Loucy (cell line): ENCODE measurements at regions not wholly inside any gene's neighbourhood (a gene's known extent, or its start where the extent isn't known, plus 50 kb on each side); places are given as distances from the start of the nearest gene placed in this dataset.

Source experiments
- H2AFZ ChIP-seq: fragments of 200-600 bp; sonication (generic); 2 replicates; pipeline ENCODE4 v1.6.0; 2016; ENCODE audit warnings: antibody characterized with exemption, mild to moderate bottlenecking, low read length, moderate library complexity
- H3F3A ChIP-seq: fragments of 200-600 bp; 2 replicates; pipeline ENCODE4 v1.6.0; 2016; ENCODE audit warnings: antibody characterized with exemption, low read depth, mild to moderate bottlenecking
- H3K27me3 ChIP-seq: fragments of 200-600 bp; sonication (generic); 2 replicates; pipeline ENCODE4 v1.6.1; 2014; ENCODE audit warnings: low read length, mild to moderate bottlenecking; ENCODE audit not compliant: insufficient read depth, poor library complexity, severe bottlenecking
- H3K36me3 ChIP-seq: fragments of 200-600 bp; sonication (generic); 2 replicates; pipeline ENCODE4 v1.6.1; 2016; ENCODE audit warnings: low read length; ENCODE audit not compliant: insufficient read depth
- H3K4me1 ChIP-seq: fragments of 200-600 bp; sonication (generic); 2 replicates; pipeline ENCODE4 v1.5.1; 2014; ENCODE audit warnings: low read length, mild to moderate bottlenecking; ENCODE audit not compliant: insufficient read depth, poor library complexity, severe bottlenecking
- H3K4me2 ChIP-seq: fragments of 200-600 bp; sonication (generic); 2 replicates; pipeline ENCODE4 v1.6.0; 2014; ENCODE audit warnings: antibody characterized with exemption, low read length, low read depth, mild to moderate bottlenecking; ENCODE audit not compliant: poor library complexity, severe bottlenecking
- H3K4me3 ChIP-seq: fragments of 200-600 bp; sonication (generic); 2 replicates; pipeline ENCODE4 v1.5.1; 2014; ENCODE audit warnings: low read length, mild to moderate bottlenecking, mixed read lengths; ENCODE audit not compliant: poor library complexity, severe bottlenecking
- H3K79me2 ChIP-seq: fragments of 200-600 bp; sonication (generic); 2 replicates; pipeline ENCODE4 v1.6.1; 2014; ENCODE audit warnings: low read length; ENCODE audit not compliant: insufficient read depth
- H3K9ac ChIP-seq: fragments of 200-600 bp; sonication (generic); 2 replicates; pipeline ENCODE4 v1.6.0; 2014; ENCODE audit warnings: mild to moderate bottlenecking, low read depth, low read length, moderate library complexity; ENCODE audit not compliant: poor library complexity, severe bottlenecking
- H3K9me2 ChIP-seq: fragments of 200-600 bp; sonication (generic); replicated peaks from 2 replicates; pipeline ENCODE4 v1.6.1; 2016; ENCODE audit warnings: low read depth, low read length, mixed read lengths
- H3K9me3 ChIP-seq: fragments of 200-600 bp; sonication (generic); 2 replicates; pipeline ENCODE4 v1.6.1; 2014; ENCODE audit warnings: mild to moderate bottlenecking, antibody characterized with exemption, low read length, low read depth; ENCODE audit not compliant: insufficient read depth
- H4K20me1 ChIP-seq: fragments of 200-600 bp; sonication (generic); 2 replicates; pipeline ENCODE4 v1.6.0; 2014; ENCODE audit warnings: antibody characterized with exemption, low read length, mild to moderate bottlenecking; ENCODE audit not compliant: insufficient read depth, poor library complexity, severe bottlenecking
- CTCF ChIP-seq: fragments of 200-600 bp; sonication (generic); conservative IDR thresholded peaks from 2 replicates; pipeline ENCODE4 v1.5.1; 2014; ENCODE audit warnings: mild to moderate bottlenecking, antibody characterized with exemption, low read length
- EZH2phosphoT487 ChIP-seq: fragments of 200-600 bp; IDR thresholded peaks from 2 replicates; pipeline ENCODE4 v1.6.1; 2018; ENCODE audit warnings: antibody characterized with exemption, mild to moderate bottlenecking, moderate library complexity, borderline replicate concordance

GRCh38 chr1:163670989-163671757 is 349.4 kb downstream of the NUF2 start:
- H2AFZ ChIP-seq = no peak overlapping the region
- no peaks in the 10 kb centered on the region for H3K36me3 ChIP-seq
- H3K9ac ChIP-seq = no peak overlapping the region
- H3K79me2 ChIP-seq = no peaks in the 10 kb centered on the region
- no peaks in the 10 kb centered on the region for H4K20me1 ChIP-seq
- H3F3A ChIP-seq = no peaks in the 10 kb centered on the region
- no peaks in the 10 kb centered on the region for H3K27me3 ChIP-seq
- H3K4me3 ChIP-seq = no peak overlapping the region
- TF ChIP-seq CTCF (no peak), EZH2phosphoT487 (no peak)
- H3K9me3 ChIP-seq = no peaks in the 10 kb centered on the region
- H3K9me2 ChIP-seq = no peaks in the 10 kb centered on the region
- no peaks in the 10 kb centered on the region for H3K4me1 ChIP-seq
- no peak overlapping the region for H3K4me2 ChIP-seq

- Histone ChIP-seq H3K9ac (no peak overlapping the region), H3K4me1 (no peaks in the 10 kb centered on the region), H4K20me1 (no peaks in the 10 kb centered on the region), H3K4me2 (no peak overlapping the region), H3K36me3 (no peaks in the 10 kb centered on the region), H3K27me3 (no peaks in the 10 kb centered on the region), H3K4me3 (no peak overlapping the region), H3K9me3 (no peaks in the 10 kb centered on the region), H3F3A (no peaks in the 10 kb centered on the region), H3K79me2 (no peaks in the 10 kb centered on the region), H3K9me2 (no peaks in the 10 kb centered on the region), H2AFZ (no peak overlapping the region)
- TF ChIP-seq EZH2phosphoT487 (no peak), CTCF (no peak)
Observed at GRCh38 chr1:163672976-163673758, 351.4 kb downstream of the NUF2 start.

GRCh38 chr1:163673759-163674151 is 352.0 kb downstream of the NUF2 start:
- Histone ChIP-seq H2AFZ (no peak overlapping the region), H3K4me1 (no peaks in the 10 kb centered on the region), H3K27me3 (no peaks in the 10 kb centered on the region), H3K4me3 (no peak overlapping the region), H3K9ac (no peak overlapping the region), H3F3A (no peaks in the 10 kb centered on the region), H3K4me2 (no peak overlapping the region), H3K9me3 (no peaks in the 10 kb centered on the region), H3K9me2 (no peaks in the 10 kb centered on the region), H3K36me3 (no peaks in the 10 kb centered on the region), H3K79me2 (no peaks in the 10 kb centered on the region), H4K20me1 (no peaks in the 10 kb centered on the region)
- no peak for TF ChIP-seq EZH2phosphoT487
- TF ChIP-seq CTCF = no peak
